ENCODE measurements at regions not wholly inside any gene's neighbourhood (a gene's known extent, or its start where the extent isn't known, plus 50 kb on each side); places are given as distances from the start of the nearest gene placed in this dataset.

DNA sequence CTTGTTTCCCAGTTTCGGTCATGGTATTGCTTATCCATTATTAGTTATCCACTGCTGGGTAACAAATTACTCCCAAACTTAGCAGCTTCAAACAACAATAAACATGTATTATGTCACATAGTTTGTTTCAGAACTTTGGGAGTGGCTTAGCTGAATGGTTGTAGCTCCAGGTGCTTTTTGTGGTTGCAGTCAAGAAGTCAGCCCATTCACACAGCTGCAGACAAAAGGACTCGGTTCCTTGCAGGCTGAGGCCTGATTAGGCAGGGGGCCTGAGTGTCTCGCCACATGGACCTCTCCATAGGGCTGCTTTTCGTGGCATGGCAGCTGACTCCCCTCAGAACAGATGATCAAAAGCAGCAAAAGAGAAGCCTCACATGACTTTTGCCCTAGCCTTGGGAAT lies 58.2 kb upstream of the ITGA4 start:
- TF ChIP-seq, protein P1, sequence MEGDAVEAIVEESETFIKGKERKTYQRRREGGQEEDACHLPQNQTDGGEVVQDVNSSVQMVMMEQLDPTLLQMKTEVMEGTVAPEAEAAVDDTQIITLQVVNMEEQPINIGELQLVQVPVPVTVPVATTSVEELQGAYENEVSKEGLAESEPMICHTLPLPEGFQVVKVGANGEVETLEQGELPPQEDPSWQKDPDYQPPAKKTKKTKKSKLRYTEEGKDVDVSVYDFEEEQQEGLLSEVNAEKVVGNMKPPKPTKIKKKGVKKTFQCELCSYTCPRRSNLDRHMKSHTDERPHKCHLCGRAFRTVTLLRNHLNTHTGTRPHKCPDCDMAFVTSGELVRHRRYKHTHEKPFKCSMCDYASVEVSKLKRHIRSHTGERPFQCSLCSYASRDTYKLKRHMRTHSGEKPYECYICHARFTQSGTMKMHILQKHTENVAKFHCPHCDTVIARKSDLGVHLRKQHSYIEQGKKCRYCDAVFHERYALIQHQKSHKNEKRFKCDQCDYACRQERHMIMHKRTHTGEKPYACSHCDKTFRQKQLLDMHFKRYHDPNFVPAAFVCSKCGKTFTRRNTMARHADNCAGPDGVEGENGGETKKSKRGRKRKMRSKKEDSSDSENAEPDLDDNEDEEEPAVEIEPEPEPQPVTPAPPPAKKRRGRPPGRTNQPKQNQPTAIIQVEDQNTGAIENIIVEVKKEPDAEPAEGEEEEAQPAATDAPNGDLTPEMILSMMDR (IDR thresholded peaks at IDR 0.05), result no peak
- no peak for TF ChIP-seq POLR2A (IDR thresholded peaks at IDR 0.05)
